ENCODE measurements at regions not wholly inside any gene's neighbourhood (a gene's known extent, or its start where the extent isn't known, plus 50 kb on each side); places are given as distances from the start of the nearest gene placed in this dataset.
A peak's percentile ranks its signal among the peaks of the same experiment; 100 is the strongest.

- TF ChIP-seq CTCF (IDR thresholded peaks at IDR 0.05), result no peak
Observed at GRCh38 chr7:125326666-125327255, 397.1 kb upstream of the POT1 start.

GRCh38 chr7:125316466-125316865, 386.8 kb upstream of the POT1 start:
- TF ChIP-seq CTCF (IDR thresholded peaks at IDR 0.05), result peak; percentile 51; the same call in 1 of the 2 replicates

GRCh38 chr7:125299003-125299765, 369.6 kb upstream of the POT1 start:
- TF ChIP-seq CTCF (IDR thresholded peaks at IDR 0.05), result no peak

GRCh38 chr7:125279961-125280360, 350.3 kb upstream of the POT1 start:
- TF ChIP-seq CTCF (IDR thresholded peaks at IDR 0.05), result no peak

- TF ChIP-seq CTCF (IDR thresholded peaks at IDR 0.05), result no peak
Observed at GRCh38 chr7:125278318-125278717, 348.7 kb upstream of the POT1 start.

- TF ChIP-seq CTCF (IDR thresholded peaks at IDR 0.05), result no peak
Observed at GRCh38 chr7:125257617-125258016, 328.0 kb upstream of the POT1 start.

- no peak for TF ChIP-seq CTCF (IDR thresholded peaks at IDR 0.05)
Observed at GRCh38 chr7:125256446-125256845, 326.8 kb upstream of the POT1 start.
